Gastroesophageal sphincter (tissue), 3 donors: ENCODE measurements at regions not wholly inside any gene's neighbourhood (a gene's known extent, or its start where the extent isn't known, plus 50 kb on each side); places are given as distances from the start of the nearest gene placed in this dataset.

ENCODE experiments used
- POLR2A ChIP-seq, 2 donors: fragments of 450-650 bp; IDR thresholded peaks; one replicate each; pipeline ENCODE4 v1.6.1; 2017; ENCODE audit warnings: antibody characterized with exemption in 2 of 2, mild to moderate bottlenecking in 2 of 2, moderate library complexity in 1 of 2
- TF ChIP-seq, protein P1 (sequence below), 4 experiments: fragments of 200-600 bp in 2 of 4; fragments of 450-650 bp in 2 of 4; sonication (generic) in 1 of 4; IDR thresholded peaks; one replicate each; pipeline ENCODE4 v1.5.1; 2017 to 2019; ENCODE audit warnings: antibody characterized with exemption in 4 of 4, mild to moderate bottlenecking in 2 of 4, moderate library complexity in 2 of 4

DNA sequence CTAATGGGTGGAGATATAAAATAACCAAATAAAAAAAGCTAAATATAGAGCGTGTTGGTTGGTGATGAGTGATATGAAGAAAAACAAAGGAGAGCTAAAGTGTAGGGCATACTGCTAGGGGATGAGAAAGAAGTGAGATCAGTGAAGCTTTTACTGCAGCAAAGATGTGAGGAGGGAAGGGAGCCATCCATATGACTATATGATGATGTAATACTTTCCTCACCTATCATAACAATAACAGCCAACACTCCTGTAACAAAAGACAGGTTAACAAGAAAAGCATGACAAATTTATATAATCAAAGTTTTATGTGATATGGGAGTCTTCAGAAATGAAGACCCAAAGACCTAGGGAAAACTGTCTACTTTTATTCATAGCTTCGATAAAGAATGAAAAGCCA is 57.4 kb upstream of the LRFN5 start:
- TF ChIP-seq POLR2A (IDR thresholded peaks at IDR 0.05), result no peak
- TF ChIP-seq, protein P1, sequence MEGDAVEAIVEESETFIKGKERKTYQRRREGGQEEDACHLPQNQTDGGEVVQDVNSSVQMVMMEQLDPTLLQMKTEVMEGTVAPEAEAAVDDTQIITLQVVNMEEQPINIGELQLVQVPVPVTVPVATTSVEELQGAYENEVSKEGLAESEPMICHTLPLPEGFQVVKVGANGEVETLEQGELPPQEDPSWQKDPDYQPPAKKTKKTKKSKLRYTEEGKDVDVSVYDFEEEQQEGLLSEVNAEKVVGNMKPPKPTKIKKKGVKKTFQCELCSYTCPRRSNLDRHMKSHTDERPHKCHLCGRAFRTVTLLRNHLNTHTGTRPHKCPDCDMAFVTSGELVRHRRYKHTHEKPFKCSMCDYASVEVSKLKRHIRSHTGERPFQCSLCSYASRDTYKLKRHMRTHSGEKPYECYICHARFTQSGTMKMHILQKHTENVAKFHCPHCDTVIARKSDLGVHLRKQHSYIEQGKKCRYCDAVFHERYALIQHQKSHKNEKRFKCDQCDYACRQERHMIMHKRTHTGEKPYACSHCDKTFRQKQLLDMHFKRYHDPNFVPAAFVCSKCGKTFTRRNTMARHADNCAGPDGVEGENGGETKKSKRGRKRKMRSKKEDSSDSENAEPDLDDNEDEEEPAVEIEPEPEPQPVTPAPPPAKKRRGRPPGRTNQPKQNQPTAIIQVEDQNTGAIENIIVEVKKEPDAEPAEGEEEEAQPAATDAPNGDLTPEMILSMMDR (IDR thresholded peaks at IDR 0.05), result no peak
